ENCODE measurements at regions not wholly inside any gene's neighbourhood (a gene's known extent, or its start where the extent isn't known, plus 50 kb on each side); places are given as distances from the start of the nearest gene placed in this dataset.

- H3K36me3 ChIP-seq (ENCODE audit: low read depth) = no peaks in the 10 kb centered on the region
- no peaks in the 10 kb centered on the region for H3K79me2 ChIP-seq (ENCODE audit: low read depth)
- H3K4me2 ChIP-seq = no peak overlapping the region
- no peak for TF ChIP-seq CTCF (conservative IDR thresholded peaks at IDR 0.05)
- H3K4me3 ChIP-seq = no peak overlapping the region
- CTCF ChIA-PET = no interaction called here
- H3K9me3 ChIP-seq (ENCODE audit: insufficient read depth, low read depth) = no peaks in the 10 kb centered on the region
- intact Hi-C loops (cut with micrococcal nuclease; ENCODE audit: unreplicated experiment) = no loop called here
- no peaks in the 10 kb centered on the region for H3K9me2 ChIP-seq (ENCODE audit: insufficient read depth)
- H2AFZ ChIP-seq = no peak overlapping the region
- no peaks in the 10 kb centered on the region for H3K27me3 ChIP-seq (ENCODE audit: insufficient read depth, low read depth)
- POLR2A ChIA-PET (ENCODE audit: unreplicated experiment) = no interaction called here
- no TSS peak for BruUV-seq (replicated peaks)
- H4K20me1 ChIP-seq (ENCODE audit: insufficient read depth) = no peaks in the 10 kb centered on the region
- no peaks in the 10 kb centered on the region for H3K4me1 ChIP-seq (replicated peaks; ENCODE audit: insufficient read depth)
- no peak for DNase-seq
- no peak overlapping the region for H3K27ac ChIP-seq
- H3F3A ChIP-seq (ENCODE audit: insufficient read depth, low read depth) = no peaks in the 10 kb centered on the region
These were observed 207.3 kb downstream of the TUSC7 start for GRCh38 chr3:116916836-116917235.

GRCh38 chr3:116920826-116921610, 211.4 kb downstream of the TUSC7 start:
- intact Hi-C loops (cut with micrococcal nuclease; ENCODE audit: unreplicated experiment) = no loop called here
- Histone ChIP-seq H3K9me2 (ENCODE audit: insufficient read depth) (no peaks in the 10 kb centered on the region), H4K20me1 (ENCODE audit: insufficient read depth) (no peaks in the 10 kb centered on the region), H3K27ac (no peak overlapping the region), H3K9me3 (ENCODE audit: insufficient read depth, low read depth) (no peaks in the 10 kb centered on the region; the same call in 1 of the 2 replicates), H3K4me2 (no peak overlapping the region), H3K4me1 (replicated peaks; ENCODE audit: insufficient read depth) (no peaks in the 10 kb centered on the region), H3K79me2 (ENCODE audit: low read depth) (no peaks in the 10 kb centered on the region), H2AFZ (no peak overlapping the region), H3K4me3 (no peak overlapping the region), H3F3A (ENCODE audit: insufficient read depth, low read depth) (no peaks in the 10 kb centered on the region), H3K36me3 (ENCODE audit: low read depth) (no peaks in the 10 kb centered on the region), H3K27me3 (ENCODE audit: insufficient read depth, low read depth) (no peaks in the 10 kb centered on the region)
- no TSS peak for BruUV-seq (replicated peaks)
- ChIA-PET POLR2A (ENCODE audit: unreplicated experiment) (no interaction called here), CTCF (no interaction called here)
- no peak for TF ChIP-seq EZH2 (IDR thresholded peaks at IDR 0.05; ENCODE audit: low read depth)
- no peak for TF ChIP-seq CTCF (conservative IDR thresholded peaks at IDR 0.05)
- DNase-seq = no peak

DNA sequence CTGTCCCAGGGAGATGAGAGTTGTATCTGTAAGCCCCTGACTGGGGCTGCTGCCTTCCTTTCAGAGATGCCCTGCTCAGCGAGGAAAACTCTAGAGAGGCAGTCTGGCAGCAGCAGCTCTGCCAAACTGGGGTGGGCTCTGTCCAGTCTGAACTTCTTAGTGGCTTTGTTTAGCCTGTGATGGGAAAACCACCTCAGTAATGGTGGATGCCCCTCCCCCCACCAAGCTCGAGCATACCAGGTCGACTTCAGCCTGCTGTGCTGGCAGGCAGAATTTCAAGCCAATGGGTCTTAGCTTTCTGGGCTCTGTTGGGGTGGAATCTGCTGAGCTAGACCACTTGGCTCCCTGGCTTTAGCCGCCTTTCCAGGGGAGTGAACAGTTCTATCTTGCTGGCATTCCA, 218.3 kb downstream of the TUSC7 start:
- Histone ChIP-seq H3K27me3 (ENCODE audit: insufficient read depth, low read depth) (no peaks in the 10 kb centered on the region), H3K4me3 (no peak overlapping the region), H3K36me3 (ENCODE audit: low read depth) (no peaks in the 10 kb centered on the region), H3K9me3 (ENCODE audit: insufficient read depth, low read depth) (peaks cover 5% of the 10 kb centered on the region; the same call in 1 of the 2 replicates), H3K4me2 (no peak overlapping the region), H3K9me2 (ENCODE audit: insufficient read depth) (no peaks in the 10 kb centered on the region; the same call in 1 of the 2 replicates), H2AFZ (no peak overlapping the region), H4K20me1 (ENCODE audit: insufficient read depth) (no peaks in the 10 kb centered on the region), H3K4me1 (replicated peaks; ENCODE audit: insufficient read depth) (no peaks in the 10 kb centered on the region), H3K79me2 (ENCODE audit: low read depth) (no peaks in the 10 kb centered on the region), H3K27ac (no peak overlapping the region), H3F3A (ENCODE audit: insufficient read depth, low read depth) (no peaks in the 10 kb centered on the region)
- DNase-seq = no peak
- POLR2A ChIA-PET (ENCODE audit: unreplicated experiment) = no interaction called here
- no TSS peak for BruUV-seq (replicated peaks)
- intact Hi-C loops (cut with micrococcal nuclease; ENCODE audit: unreplicated experiment) = no loop called here
- CTCF ChIA-PET = no interaction called here
- TF ChIP-seq CTCF (conservative IDR thresholded peaks at IDR 0.05) = no peak
- TF ChIP-seq EZH2 (IDR thresholded peaks at IDR 0.05; ENCODE audit: low read depth) = no peak

Data from PC-9 (cell line).